ENCODE measurements at regions not wholly inside any gene's neighbourhood (a gene's known extent, or its start where the extent isn't known, plus 50 kb on each side); places are given as distances from the start of the nearest gene placed in this dataset.

- Mint-ChIP-seq H3K27me3 (ENCODE audit: insufficient read depth, low read depth, poor library complexity) (peaks cover 2% of the 10 kb centered on the region), H3K9me3 (no peaks in the 10 kb centered on the region), H3K4me1 (peaks cover 11% of the 10 kb centered on the region; the same call in 2 of the 3 replicates), H3K4me3 (no peak overlapping the region), H3K36me3 (ENCODE audit: low read depth) (no peaks in the 10 kb centered on the region), H3K27ac (no peak overlapping the region)
- no peak for ATAC-seq
- DNase-seq (ENCODE audit: low spot score) = no peak
- H3K4me1 ChIP-seq (ENCODE audit: insufficient read depth) = peaks cover 7% of the 10 kb centered on the region; the same call in 1 of the 2 replicates
- no peak for TF ChIP-seq NANOG (IDR thresholded peaks at IDR 0.05; ENCODE audit: borderline replicate concordance)
- TF ChIP-seq REST (IDR thresholded peaks at IDR 0.05; ENCODE audit: unreplicated experiment) = no peak
- TF ChIP-seq POLR2AphosphoS5 (IDR thresholded peaks at IDR 0.05; ENCODE audit: low read depth) = no peak
- TF ChIP-seq CREB1 (CRISPR knock-in tag; IDR thresholded peaks at IDR 0.05; ENCODE audit: low read depth) = no peak
- TF ChIP-seq EZH2 (IDR thresholded peaks at IDR 0.05; ENCODE audit: low read depth, unreplicated experiment) = no peak
- TF ChIP-seq ZNF114 (CRISPR knock-in tag; IDR thresholded peaks at IDR 0.05) = no peak
- TF ChIP-seq ZNF331 (CRISPR knock-in tag; IDR thresholded peaks at IDR 0.05; ENCODE audit: low read depth) = no peak
- TF ChIP-seq ZNF462 (CRISPR knock-in tag; IDR thresholded peaks at IDR 0.05) = no peak
- no peak for TF ChIP-seq CTCF (conservative IDR thresholded peaks at IDR 0.05; ENCODE audit: low read depth in 2 of 2)
- TF ChIP-seq EZH2phosphoT487 (IDR thresholded peaks at IDR 0.05; ENCODE audit: unreplicated experiment) = no peak
- H3F3A ChIP-seq (replicated peaks; ENCODE audit: low read depth) = no peaks in the 10 kb centered on the region
- H3K4me2 ChIP-seq = no peak overlapping the region
- H3K79me2 ChIP-seq (replicated peaks; ENCODE audit: insufficient read depth) = no peaks in the 10 kb centered on the region
- H4K20me1 ChIP-seq (replicated peaks; ENCODE audit: insufficient read depth) = no peaks in the 10 kb centered on the region
- no peaks in the 10 kb centered on the region for H3K36me3 ChIP-seq (ENCODE audit: insufficient read depth)
- H3K4me3 ChIP-seq = no peak overlapping the region
- H3K27me3 ChIP-seq (ENCODE audit: insufficient read depth) = no peaks in the 10 kb centered on the region
- no peak overlapping the region for H3K27ac ChIP-seq (ENCODE audit: low read depth)
- H3K9me2 ChIP-seq (ENCODE audit: insufficient read depth) = no peaks in the 10 kb centered on the region
- no peak overlapping the region for H2AFZ ChIP-seq
These were observed 50.4 kb upstream of the SLC25A4 start for GRCh38 chr4:185092535-185093197.

All from GM23338 (cell line).